ENCODE measurements at regions not wholly inside any gene's neighbourhood (a gene's known extent, or its start where the extent isn't known, plus 50 kb on each side); places are given as distances from the start of the nearest gene placed in this dataset.

GRCh38 chr19:23561341-23561740 lies 125.7 kb downstream of the ZNF675 start:
- TF ChIP-seq CTCF (IDR thresholded peaks at IDR 0.05) (no peak), POLR2A (IDR thresholded peaks at IDR 0.05) (no peak), POLR2AphosphoS5 (IDR thresholded peaks at IDR 0.05) (no peak)
